Lower lobe of right lung (tissue), 2 donors: ENCODE measurements at regions not wholly inside any gene's neighbourhood (a gene's known extent, or its start where the extent isn't known, plus 50 kb on each side); places are given as distances from the start of the nearest gene placed in this dataset.

ENCODE experiments used
- ATAC-seq, 2 donors: fragments of 200-7000 bp; cut with Tn5 transposase; one replicate each; pipeline ENCODE4 v1.9.1; 2020 to 2022; ENCODE audit warnings: mild to moderate bottlenecking in 2 of 2, moderate library complexity in 2 of 2
- DNase-seq: peaks from one replicate; pipeline ENCODE4 v3.0.0-alpha.2; 2020
- H3K27ac ChIP-seq: fragments of 200-600 bp; one replicate; pipeline ENCODE4 v1.8.0; 2022
- H3K27me3 ChIP-seq: fragments of 200-600 bp; one replicate; pipeline ENCODE4 v1.8.0; 2022; ENCODE audit warnings: low read depth
- H3K36me3 ChIP-seq: fragments of 200-600 bp; one replicate; pipeline ENCODE4 v1.8.0; 2022; ENCODE audit warnings: mild to moderate bottlenecking
- H3K4me1 ChIP-seq: fragments of 200-600 bp; one replicate; pipeline ENCODE4 v1.8.0; 2022
- H3K4me3 ChIP-seq: fragments of 200-600 bp; one replicate; pipeline ENCODE4 v1.8.0; 2022; ENCODE audit warnings: mild to moderate bottlenecking
- H3K9me3 ChIP-seq: fragments of 200-600 bp; one replicate; pipeline ENCODE4 v1.8.0; 2022
- CTCF ChIP-seq: fragments of 200-600 bp; IDR thresholded peaks from one replicate; pipeline ENCODE4 v1.8.0; 2022; ENCODE audit warnings: antibody characterized with exemption, mild to moderate bottlenecking
- intact Hi-C: fragments of 100-400 bp; cut with DNase I; formaldehyde crosslinking; loops from one replicate; pipeline ENCODE4 v1.11.0; 2022
- donor health status: DM: no; HTN: yes; CAD: no; lungs with severe emphysema.

DNA sequence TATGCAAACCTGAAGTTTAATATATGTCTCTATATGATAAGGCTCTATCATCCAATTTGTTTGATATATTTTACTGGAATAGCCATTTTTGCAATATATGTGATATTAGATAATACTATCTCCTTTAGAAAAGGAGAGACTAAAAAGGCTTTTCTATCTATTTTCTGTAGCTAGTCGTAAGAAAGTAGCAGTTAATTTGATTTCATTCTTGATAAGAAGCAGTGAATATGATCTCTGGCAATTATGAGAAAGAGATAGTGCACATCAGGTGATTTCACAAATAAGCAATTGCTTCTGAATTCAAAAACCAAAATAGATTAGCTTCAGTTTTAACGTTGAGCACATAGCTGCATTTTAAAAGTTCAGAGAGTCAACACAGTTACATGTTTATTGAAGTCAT is 1318.4 kb downstream of the CDH8 start:
- no peaks in the 10 kb centered on the region for H3K4me1 ChIP-seq
- H3K27me3 ChIP-seq: no peaks in the 10 kb centered on the region
- intact Hi-C loops: no loop called here
- H3K4me3 ChIP-seq: no peak overlapping the region
- no peak overlapping the region for H3K27ac ChIP-seq
- ATAC-seq (no peak), DNase-seq (no peak)
- no peak for TF ChIP-seq CTCF
- no peaks in the 10 kb centered on the region for H3K9me3 ChIP-seq
- H3K36me3 ChIP-seq: no peaks in the 10 kb centered on the region

- no peak for ATAC-seq
- no peak for DNase-seq
- TF ChIP-seq CTCF: no peak
- H3K4me3 ChIP-seq: no peak overlapping the region
- intact Hi-C loops: no loop called here
- H3K36me3 ChIP-seq: no peaks in the 10 kb centered on the region
- H3K9me3 ChIP-seq: no peaks in the 10 kb centered on the region
- H3K27ac ChIP-seq: no peak overlapping the region
- H3K27me3 ChIP-seq: no peaks in the 10 kb centered on the region
- no peaks in the 10 kb centered on the region for H3K4me1 ChIP-seq
Observed at GRCh38 chr16:60712144-60712543, 1324.1 kb downstream of the CDH8 start.

- no peak for ATAC-seq
Observed at GRCh38 chr16:60704726-60705125, 1331.5 kb downstream of the CDH8 start.

GRCh38 chr16:60703096-60703495 is 1333.1 kb downstream of the CDH8 start:
- ATAC-seq (no peak), DNase-seq (no peak)

More at GRCh38 chr16:60704726-60705125, 1331.5 kb downstream of the CDH8 start:
- Histone ChIP-seq H3K27me3 (no peaks in the 10 kb centered on the region), H3K9me3 (no peaks in the 10 kb centered on the region), H3K4me1 (no peaks in the 10 kb centered on the region), H3K4me3 (no peak overlapping the region), H3K27ac (no peak overlapping the region), H3K36me3 (no peaks in the 10 kb centered on the region)
- no peak for TF ChIP-seq CTCF
- intact Hi-C loops: no loop called here
- no peak for DNase-seq

GRCh38 chr16:60686824-60687223 is 1349.4 kb downstream of the CDH8 start:
- Histone ChIP-seq H3K36me3 (no peaks in the 10 kb centered on the region), H3K27ac (no peak overlapping the region), H3K4me1 (no peaks in the 10 kb centered on the region), H3K27me3 (no peaks in the 10 kb centered on the region), H3K9me3 (no peaks in the 10 kb centered on the region), H3K4me3 (no peak overlapping the region)
- no peak for TF ChIP-seq CTCF
- DNase-seq (no peak), ATAC-seq (no peak)
- intact Hi-C loops: no loop called here

More at GRCh38 chr16:60703096-60703495, 1333.1 kb downstream of the CDH8 start:
- H3K27ac ChIP-seq: no peak overlapping the region
- no peaks in the 10 kb centered on the region for H3K9me3 ChIP-seq
- H3K4me3 ChIP-seq: no peak overlapping the region
- H3K4me1 ChIP-seq: no peaks in the 10 kb centered on the region
- TF ChIP-seq CTCF: no peak
- H3K36me3 ChIP-seq: no peaks in the 10 kb centered on the region
- intact Hi-C loops: no loop called here
- no peaks in the 10 kb centered on the region for H3K27me3 ChIP-seq

DNA sequence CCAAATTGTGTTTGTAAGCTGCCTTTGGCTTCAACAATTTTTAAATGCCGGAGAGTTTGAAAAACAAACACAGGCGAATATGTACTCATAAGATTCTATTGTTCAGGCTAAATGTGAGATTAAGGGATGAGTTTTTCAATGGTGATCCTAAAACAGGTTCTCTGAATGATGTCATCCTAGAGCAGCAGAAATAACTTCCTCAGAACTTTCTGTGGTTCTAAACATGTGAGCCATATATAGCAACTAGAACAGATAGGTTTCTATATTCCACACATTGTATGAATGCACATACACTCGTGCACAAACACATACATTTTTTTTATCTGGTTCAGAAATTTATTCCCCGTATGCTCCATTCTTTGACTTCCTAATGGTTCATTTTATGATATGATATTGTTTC is 1352.2 kb downstream of the CDH8 start:
- TF ChIP-seq CTCF: no peak
- no peaks in the 10 kb centered on the region for H3K9me3 ChIP-seq
- H3K27me3 ChIP-seq: no peaks in the 10 kb centered on the region
- no peak overlapping the region for H3K27ac ChIP-seq
- no peaks in the 10 kb centered on the region for H3K4me1 ChIP-seq
- ATAC-seq: no peak
- intact Hi-C loops: no loop called here
- H3K4me3 ChIP-seq: no peak overlapping the region
- no peak for DNase-seq
- H3K36me3 ChIP-seq: no peaks in the 10 kb centered on the region
